ENCODE measurements at regions not wholly inside any gene's neighbourhood (a gene's known extent, or its start where the extent isn't known, plus 50 kb on each side); places are given as distances from the start of the nearest gene placed in this dataset.

DNA sequence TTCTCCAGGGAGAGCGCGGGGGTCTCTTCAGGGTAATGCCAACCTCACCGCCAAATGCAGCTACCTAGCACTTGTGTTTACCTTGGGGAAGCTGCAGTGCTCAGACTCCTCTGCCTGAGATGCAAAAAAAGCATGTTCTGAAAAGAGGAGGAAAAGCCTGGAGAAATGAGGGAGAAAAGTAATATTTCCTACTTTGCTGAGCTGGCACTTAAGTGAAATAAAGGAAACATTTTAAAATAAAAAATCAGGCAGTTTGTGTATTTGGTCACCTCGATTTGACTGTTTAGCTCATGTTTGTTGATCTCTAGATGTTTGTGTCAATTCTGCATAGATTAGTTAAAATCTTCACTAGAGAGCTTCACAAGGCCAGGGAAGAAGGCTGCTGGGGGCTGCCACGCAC is 487.2 kb downstream of the QKI start:
- no peak for TF ChIP-seq MAZ (IDR thresholded peaks at IDR 0.05; ENCODE audit: borderline replicate concordance, low read depth, low read length)
- no peak for TF ChIP-seq POLR2A (IDR thresholded peaks at IDR 0.05; ENCODE audit: low read depth, low read length)
- no peak for TF ChIP-seq SMC3 (IDR thresholded peaks at IDR 0.05; ENCODE audit: low read depth, low read length)
- TF ChIP-seq, protein P1, sequence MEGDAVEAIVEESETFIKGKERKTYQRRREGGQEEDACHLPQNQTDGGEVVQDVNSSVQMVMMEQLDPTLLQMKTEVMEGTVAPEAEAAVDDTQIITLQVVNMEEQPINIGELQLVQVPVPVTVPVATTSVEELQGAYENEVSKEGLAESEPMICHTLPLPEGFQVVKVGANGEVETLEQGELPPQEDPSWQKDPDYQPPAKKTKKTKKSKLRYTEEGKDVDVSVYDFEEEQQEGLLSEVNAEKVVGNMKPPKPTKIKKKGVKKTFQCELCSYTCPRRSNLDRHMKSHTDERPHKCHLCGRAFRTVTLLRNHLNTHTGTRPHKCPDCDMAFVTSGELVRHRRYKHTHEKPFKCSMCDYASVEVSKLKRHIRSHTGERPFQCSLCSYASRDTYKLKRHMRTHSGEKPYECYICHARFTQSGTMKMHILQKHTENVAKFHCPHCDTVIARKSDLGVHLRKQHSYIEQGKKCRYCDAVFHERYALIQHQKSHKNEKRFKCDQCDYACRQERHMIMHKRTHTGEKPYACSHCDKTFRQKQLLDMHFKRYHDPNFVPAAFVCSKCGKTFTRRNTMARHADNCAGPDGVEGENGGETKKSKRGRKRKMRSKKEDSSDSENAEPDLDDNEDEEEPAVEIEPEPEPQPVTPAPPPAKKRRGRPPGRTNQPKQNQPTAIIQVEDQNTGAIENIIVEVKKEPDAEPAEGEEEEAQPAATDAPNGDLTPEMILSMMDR (conservative IDR thresholded peaks at IDR 0.05; ENCODE audit: low read depth, low read length): no peak
- TF ChIP-seq, protein P2, sequence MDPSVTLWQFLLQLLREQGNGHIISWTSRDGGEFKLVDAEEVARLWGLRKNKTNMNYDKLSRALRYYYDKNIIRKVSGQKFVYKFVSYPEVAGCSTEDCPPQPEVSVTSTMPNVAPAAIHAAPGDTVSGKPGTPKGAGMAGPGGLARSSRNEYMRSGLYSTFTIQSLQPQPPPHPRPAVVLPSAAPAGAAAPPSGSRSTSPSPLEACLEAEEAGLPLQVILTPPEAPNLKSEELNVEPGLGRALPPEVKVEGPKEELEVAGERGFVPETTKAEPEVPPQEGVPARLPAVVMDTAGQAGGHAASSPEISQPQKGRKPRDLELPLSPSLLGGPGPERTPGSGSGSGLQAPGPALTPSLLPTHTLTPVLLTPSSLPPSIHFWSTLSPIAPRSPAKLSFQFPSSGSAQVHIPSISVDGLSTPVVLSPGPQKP (IDR thresholded peaks at IDR 0.05; ENCODE audit: borderline replicate concordance, low read depth, low read length): no peak
- TF ChIP-seq RCOR1 (IDR thresholded peaks at IDR 0.05; ENCODE audit: insufficient replicate concordance, low read length): no peak
- TF ChIP-seq, protein P3, sequence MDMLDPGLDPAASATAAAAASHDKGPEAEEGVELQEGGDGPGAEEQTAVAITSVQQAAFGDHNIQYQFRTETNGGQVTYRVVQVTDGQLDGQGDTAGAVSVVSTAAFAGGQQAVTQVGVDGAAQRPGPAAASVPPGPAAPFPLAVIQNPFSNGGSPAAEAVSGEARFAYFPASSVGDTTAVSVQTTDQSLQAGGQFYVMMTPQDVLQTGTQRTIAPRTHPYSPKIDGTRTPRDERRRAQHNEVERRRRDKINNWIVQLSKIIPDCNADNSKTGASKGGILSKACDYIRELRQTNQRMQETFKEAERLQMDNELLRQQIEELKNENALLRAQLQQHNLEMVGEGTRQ (IDR thresholded peaks at IDR 0.05; ENCODE audit: low read depth, low read length): no peak
- no peak for TF ChIP-seq CEBPB (IDR thresholded peaks at IDR 0.05; ENCODE audit: low read depth, low read length)

All from IMR-90 (cell line).